GM21423 (cell line): ENCODE measurements at regions not wholly inside any gene's neighbourhood (a gene's known extent, or its start where the extent isn't known, plus 50 kb on each side); places are given as distances from the start of the nearest gene placed in this dataset.

ENCODE experiments used
- ATAC-seq: cut with Tn5 transposase; IDR thresholded peaks from one replicate; pipeline ENCODE4 v1.9.1; 2021; ENCODE audit warnings: mild to moderate bottlenecking, moderate library complexity; ENCODE audit not compliant: unreplicated experiment

- ATAC-seq, result no peak
Measured at GRCh38 chr17:69761767-69762321, 313.2 kb upstream of the KCNJ16 start.

DNA sequence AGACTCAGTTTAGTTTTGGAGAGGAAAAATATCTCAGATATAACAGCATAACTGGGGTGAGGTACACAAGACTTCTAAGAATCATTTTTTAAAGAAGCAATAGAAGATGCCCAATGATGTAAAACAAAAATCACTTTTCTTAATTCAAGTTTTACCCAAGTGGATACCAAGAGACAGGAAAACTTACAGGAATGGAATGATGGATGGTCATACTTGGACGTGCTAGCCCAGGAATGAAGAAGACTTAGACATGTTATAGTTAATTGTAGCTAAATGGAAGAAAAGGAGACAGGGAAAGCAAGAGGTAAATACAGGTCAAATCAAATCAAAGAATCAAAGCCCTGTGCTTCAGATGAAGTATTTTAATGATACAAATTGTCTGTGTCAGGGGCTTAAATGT, 312.7 kb upstream of the KCNJ16 start:
- no peak for ATAC-seq

GRCh38 chr17:69762766-69763165, 312.3 kb upstream of the KCNJ16 start:
- no peak for ATAC-seq

DNA sequence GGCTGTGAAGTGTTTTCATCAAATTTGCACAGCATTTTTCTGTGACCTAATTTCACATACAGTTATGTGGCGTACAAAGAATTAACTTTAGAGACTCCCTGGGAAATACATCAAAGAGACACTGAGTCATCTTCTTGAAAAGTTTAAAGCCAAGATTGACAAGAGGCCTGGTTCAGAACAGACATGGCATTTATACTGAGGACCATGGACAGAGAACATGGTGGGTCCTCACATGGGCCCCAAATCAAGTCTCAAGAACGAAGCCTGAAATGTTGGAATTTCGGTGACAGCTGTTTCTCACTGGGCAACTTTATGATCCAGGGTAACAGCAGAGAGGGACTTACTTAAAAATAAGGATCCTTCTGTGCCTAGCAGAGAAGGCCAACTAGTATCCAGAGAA, 311.5 kb upstream of the KCNJ16 start:
- ATAC-seq, result no peak

GRCh38 chr17:69764146-69764545, 310.9 kb upstream of the KCNJ16 start:
- ATAC-seq, result no peak

DNA sequence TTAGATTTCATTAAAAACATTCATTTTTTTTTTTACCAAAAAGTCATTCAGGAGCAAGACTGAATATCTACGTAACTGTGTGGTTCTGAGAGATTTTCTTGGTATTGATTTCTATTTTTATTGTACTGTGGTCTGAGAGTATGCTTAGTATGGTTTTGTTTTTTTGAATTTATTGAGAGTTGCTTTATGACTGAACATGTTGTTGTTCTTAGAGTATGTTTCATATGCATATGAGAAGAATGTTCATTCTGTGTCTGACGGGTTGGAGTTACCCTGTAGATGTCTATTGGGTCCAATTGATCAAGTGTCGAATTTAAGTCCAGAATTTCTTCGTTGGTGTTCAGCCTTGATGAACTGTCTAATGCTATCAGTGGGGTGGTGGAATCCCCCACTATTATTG, 306.0 kb upstream of the KCNJ16 start:
- no peak for ATAC-seq

GRCh38 chr17:69773081-69773480, 301.9 kb upstream of the KCNJ16 start:
- no peak for ATAC-seq

GRCh38 chr17:69779378-69780214, 295.4 kb upstream of the KCNJ16 start:
- ATAC-seq, result no peak

GRCh38 chr17:69783865-69784264, 291.2 kb upstream of the KCNJ16 start:
- ATAC-seq, result no peak

GRCh38 chr17:69788957-69789356, 286.1 kb upstream of the KCNJ16 start:
- ATAC-seq, result no peak

- ATAC-seq, result no peak
Measured at GRCh38 chr17:69796078-69796477, 278.9 kb upstream of the KCNJ16 start.

- no peak for ATAC-seq
Measured at GRCh38 chr17:69800870-69801269, 274.2 kb upstream of the KCNJ16 start.

DNA sequence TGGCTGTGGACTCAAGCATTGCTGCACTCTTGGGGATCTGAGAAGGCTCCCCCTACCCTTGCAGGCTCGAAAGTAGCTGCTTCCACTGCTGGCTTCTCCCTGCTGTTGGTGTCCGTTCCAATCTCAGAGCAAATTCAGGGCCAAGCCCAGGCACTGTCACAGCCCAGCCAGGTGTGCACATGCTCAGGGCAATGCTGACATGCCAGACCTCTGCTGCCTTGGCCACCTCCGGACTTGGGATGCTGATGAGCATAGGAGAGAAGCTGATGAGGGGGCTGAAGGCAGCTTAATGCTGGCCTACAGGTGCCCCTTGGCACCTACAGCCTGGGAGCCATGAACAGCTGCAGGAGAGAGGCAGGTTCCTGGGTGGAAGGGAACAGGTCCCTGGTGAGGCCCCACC, 273.7 kb upstream of the KCNJ16 start:
- ATAC-seq, result no peak

DNA sequence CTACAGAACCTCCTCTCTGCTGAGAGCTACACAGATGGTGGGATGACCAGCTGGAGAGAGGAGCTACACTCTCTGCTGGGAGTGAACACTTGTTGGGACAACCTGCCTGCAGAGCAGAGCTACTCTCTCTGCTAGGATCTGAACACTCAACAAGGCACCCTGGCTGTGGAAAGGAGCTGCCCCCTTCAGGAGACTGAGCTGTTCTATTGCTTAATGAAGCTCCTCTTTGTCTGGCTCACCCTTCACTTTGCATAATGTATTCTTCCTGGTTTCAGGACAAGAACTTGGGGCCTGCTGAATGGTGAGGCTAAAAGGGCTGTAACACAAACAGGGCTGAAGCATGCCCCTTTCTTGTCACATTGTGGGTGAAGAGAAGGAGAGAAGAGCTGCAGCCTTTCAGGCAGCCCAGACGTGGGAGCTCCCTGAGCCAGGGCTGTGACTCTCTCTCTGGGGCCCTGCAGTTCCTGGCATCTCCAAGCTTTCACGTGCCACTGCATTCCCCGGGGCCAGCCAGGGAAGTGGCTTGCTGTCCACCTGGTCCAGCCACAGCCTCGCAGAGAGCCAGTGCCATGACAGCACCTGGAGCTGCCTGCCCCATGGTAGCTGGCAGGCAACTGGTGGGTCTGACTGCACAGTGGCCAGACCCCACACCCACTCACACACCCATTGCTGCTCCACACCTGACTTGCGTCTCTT, 272.8 kb upstream of the KCNJ16 start:
- ATAC-seq, result no peak

DNA sequence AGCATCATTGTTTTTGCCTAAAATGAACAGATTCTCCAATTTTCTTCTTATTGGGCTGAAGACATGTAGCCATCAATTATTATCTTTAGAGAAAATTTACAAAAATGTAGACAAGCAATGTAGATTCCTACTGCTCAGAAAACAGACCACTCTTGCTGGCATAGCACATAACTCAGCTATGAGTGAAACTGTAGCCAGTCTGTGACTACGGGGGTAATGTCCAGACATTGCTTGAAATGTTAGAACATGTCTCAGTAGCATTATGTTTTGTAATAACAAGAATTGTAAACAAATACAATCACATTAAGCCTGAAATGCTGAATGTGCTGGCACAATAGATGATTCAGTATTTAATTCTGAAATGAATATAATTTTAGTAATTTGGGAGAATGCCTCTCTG, 265.7 kb upstream of the KCNJ16 start:
- ATAC-seq, result no peak

GRCh38 chr17:69810326-69810965, 264.6 kb upstream of the KCNJ16 start:
- ATAC-seq, result no peak

DNA sequence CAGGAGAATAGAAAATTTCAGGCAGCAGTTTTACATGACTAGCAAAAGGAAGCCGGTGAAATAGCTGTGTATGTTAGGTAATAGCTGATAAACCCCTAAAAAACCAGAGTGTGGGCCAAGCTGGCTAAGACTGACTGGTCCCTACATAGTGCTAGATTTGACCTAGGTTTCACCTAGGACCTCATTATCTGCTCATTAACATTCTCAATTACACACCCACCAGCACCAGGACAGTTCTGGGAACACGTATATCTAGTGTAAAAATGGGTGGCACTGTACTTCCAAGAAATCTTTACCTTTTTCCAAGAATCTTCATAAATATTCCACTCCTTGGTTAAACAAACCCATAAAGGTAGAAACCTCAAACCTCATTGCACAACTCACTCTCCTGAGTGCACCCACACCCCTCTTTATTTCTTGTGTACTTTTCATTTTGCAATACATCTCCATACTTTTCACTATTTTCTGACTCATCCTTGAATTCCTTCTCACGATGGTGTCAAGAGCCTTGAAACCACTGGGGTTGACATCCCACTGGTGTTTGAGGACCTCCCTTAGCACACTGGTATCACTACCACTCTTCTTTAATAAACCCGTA, 262.7 kb upstream of the KCNJ16 start:
- ATAC-seq, result no peak

GRCh38 chr17:69814031-69814430, 261.0 kb upstream of the KCNJ16 start:
- no peak for ATAC-seq

DNA sequence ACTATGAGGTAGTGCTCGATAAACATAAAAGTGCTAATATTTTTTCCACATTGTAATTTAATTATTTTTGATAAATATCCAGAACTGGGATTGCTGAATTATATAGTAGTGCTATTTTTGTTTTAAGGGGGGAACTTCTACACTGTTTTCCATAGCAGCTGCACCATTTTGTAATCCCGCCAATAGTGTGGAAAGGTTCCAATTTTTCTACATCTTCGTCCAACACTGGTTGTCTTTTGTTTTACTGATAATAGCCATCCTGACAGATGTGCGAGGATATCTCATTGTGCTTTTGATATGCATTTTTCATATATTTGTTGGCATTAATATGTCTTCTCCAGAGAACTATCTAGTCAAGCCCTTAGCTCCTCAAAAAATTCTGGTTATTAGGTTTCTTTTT, 259.6 kb upstream of the KCNJ16 start:
- ATAC-seq, result no peak

GRCh38 chr17:69818467-69818866, 256.6 kb upstream of the KCNJ16 start:
- no peak for ATAC-seq
